GM18502 (cell line): ENCODE measurements at regions not wholly inside any gene's neighbourhood (a gene's known extent, or its start where the extent isn't known, plus 50 kb on each side); places are given as distances from the start of the nearest gene placed in this dataset.
"Not testable (repeated sequence)": the region's sequence is repeated elsewhere in the genome, so short reads cannot be mapped to it uniquely, and the experiment has no call there.

Source experiments
- ATAC-seq: cut with Tn5 transposase; IDR thresholded peaks from one replicate; pipeline ENCODE4 v1.9.1; 2021; ENCODE audit warnings: mild to moderate bottlenecking; ENCODE audit not compliant: unreplicated experiment, poor library complexity

- ATAC-seq = no peak
Observed at GRCh38 chr1:166304131-166304530, 137.3 kb upstream of the FAM78B start.

GRCh38 chr1:166305371-166305770 is 138.6 kb upstream of the FAM78B start:
- ATAC-seq = no peak

GRCh38 chr1:166307261-166308188 is 140.7 kb upstream of the FAM78B start:
- ATAC-seq = no peak

GRCh38 chr1:166316306-166316705 is 149.5 kb upstream of the FAM78B start:
- not testable (repeated sequence) for ATAC-seq

GRCh38 chr1:166322470-166322869 is 155.7 kb upstream of the FAM78B start:
- no peak for ATAC-seq

GRCh38 chr1:166327886-166328285 is 161.1 kb upstream of the FAM78B start:
- ATAC-seq = no peak

- no peak for ATAC-seq
Observed at GRCh38 chr1:166328956-166329355, 162.2 kb upstream of the FAM78B start.

- no peak for ATAC-seq
Observed at GRCh38 chr1:166330096-166330495, 163.3 kb upstream of the FAM78B start.

- no peak for ATAC-seq
Observed at GRCh38 chr1:166338105-166338504, 171.3 kb upstream of the FAM78B start.

GRCh38 chr1:166340709-166341108 is 173.9 kb upstream of the FAM78B start:
- no peak for ATAC-seq

- no peak for ATAC-seq
Observed at GRCh38 chr1:166343276-166343675, 176.5 kb upstream of the FAM78B start.

GRCh38 chr1:166350490-166350889 is 183.7 kb upstream of the FAM78B start:
- no peak for ATAC-seq

- no peak for ATAC-seq
Observed at GRCh38 chr1:166351676-166352075, 184.9 kb upstream of the FAM78B start.

- no peak for ATAC-seq
Observed at GRCh38 chr1:166353213-166353612, 186.4 kb upstream of the FAM78B start.

- ATAC-seq = no peak
Observed at GRCh38 chr1:166354406-166354805, 187.6 kb upstream of the FAM78B start.

GRCh38 chr1:166365081-166365480 is 198.3 kb upstream of the FAM78B start:
- ATAC-seq = no peak

GRCh38 chr1:166368030-166368429 is 201.2 kb upstream of the FAM78B start:
- no peak for ATAC-seq

GRCh38 chr1:166377896-166378295 is 211.1 kb upstream of the FAM78B start:
- no peak for ATAC-seq

GRCh38 chr1:166378805-166379204 is 212.0 kb upstream of the FAM78B start:
- no peak for ATAC-seq

GRCh38 chr1:166379447-166379846 is 212.6 kb upstream of the FAM78B start:
- no peak for ATAC-seq

- ATAC-seq = no peak
Observed at GRCh38 chr1:166383137-166383536, 216.3 kb upstream of the FAM78B start.
